Type B pancreatic cell (in vitro differentiated cells): ENCODE measurements at regions not wholly inside any gene's neighbourhood (a gene's known extent, or its start where the extent isn't known, plus 50 kb on each side); places are given as distances from the start of the nearest gene placed in this dataset.

Experiments
- DNase-seq: peaks from one replicate; pipeline ENCODE4 v3.0.0; 2021; ENCODE audit warnings: mixed read lengths; ENCODE audit not compliant: unreplicated experiment; ENCODE audit errors: extremely low spot score
- H3K27ac Mint-ChIP-seq: 2 replicates; pipeline ENCODE4 v1.8.0; 2021; ENCODE audit warnings: mild to moderate bottlenecking, mixed read lengths
- H3K27me3 Mint-ChIP-seq: 2 replicates; pipeline ENCODE4 v1.8.0; 2021; ENCODE audit warnings: mixed read lengths
- H3K36me3 Mint-ChIP-seq: 2 replicates; pipeline ENCODE4 v1.8.0; 2021; ENCODE audit warnings: mixed read lengths
- H3K4me1 Mint-ChIP-seq: one replicate; pipeline ENCODE4 v1.8.0; 2021; ENCODE audit warnings: mixed read lengths; ENCODE audit not compliant: unreplicated experiment
- H3K4me3 Mint-ChIP-seq: 2 replicates; pipeline ENCODE4 v1.8.0; 2021; ENCODE audit warnings: mild to moderate bottlenecking, mixed read lengths
- H3K9me3 Mint-ChIP-seq: 2 replicates; pipeline ENCODE4 v1.8.0; 2021; ENCODE audit warnings: mixed read lengths
- TF ChIP-seq, protein P1 (sequence below): fragments of 200-600 bp; sonication (generic); conservative IDR thresholded peaks from 2 replicates; pipeline ENCODE4 v1.5.0; 2021; ENCODE audit warnings: antibody characterized with exemption, mild to moderate bottlenecking

DNA sequence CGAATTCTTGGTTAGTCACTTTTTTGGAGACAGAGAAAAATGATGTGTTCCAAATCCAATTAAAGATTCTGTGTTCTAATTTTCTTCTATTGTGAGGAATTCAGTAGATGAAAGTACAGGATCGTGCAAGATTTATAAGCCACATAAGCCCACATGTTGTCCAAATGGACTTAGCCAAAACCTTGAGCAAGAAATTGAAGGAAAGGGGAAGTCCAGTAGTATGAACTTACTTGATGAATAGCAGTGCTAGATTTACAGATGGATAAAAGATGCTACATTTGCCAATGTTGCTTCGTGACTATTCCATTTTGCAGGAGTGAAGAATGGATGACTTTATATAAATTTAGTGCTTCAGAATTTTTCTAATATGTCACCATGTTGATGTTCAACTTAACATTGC lies 120.0 kb upstream of the ATP11B start:
- TF ChIP-seq, protein P1, sequence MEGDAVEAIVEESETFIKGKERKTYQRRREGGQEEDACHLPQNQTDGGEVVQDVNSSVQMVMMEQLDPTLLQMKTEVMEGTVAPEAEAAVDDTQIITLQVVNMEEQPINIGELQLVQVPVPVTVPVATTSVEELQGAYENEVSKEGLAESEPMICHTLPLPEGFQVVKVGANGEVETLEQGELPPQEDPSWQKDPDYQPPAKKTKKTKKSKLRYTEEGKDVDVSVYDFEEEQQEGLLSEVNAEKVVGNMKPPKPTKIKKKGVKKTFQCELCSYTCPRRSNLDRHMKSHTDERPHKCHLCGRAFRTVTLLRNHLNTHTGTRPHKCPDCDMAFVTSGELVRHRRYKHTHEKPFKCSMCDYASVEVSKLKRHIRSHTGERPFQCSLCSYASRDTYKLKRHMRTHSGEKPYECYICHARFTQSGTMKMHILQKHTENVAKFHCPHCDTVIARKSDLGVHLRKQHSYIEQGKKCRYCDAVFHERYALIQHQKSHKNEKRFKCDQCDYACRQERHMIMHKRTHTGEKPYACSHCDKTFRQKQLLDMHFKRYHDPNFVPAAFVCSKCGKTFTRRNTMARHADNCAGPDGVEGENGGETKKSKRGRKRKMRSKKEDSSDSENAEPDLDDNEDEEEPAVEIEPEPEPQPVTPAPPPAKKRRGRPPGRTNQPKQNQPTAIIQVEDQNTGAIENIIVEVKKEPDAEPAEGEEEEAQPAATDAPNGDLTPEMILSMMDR, result no peak
- no peaks in the 10 kb centered on the region for H3K9me3 Mint-ChIP-seq
- peaks cover 9% of the 10 kb centered on the region for H3K27me3 Mint-ChIP-seq
- no peaks in the 10 kb centered on the region for H3K4me1 Mint-ChIP-seq
- no peaks in the 10 kb centered on the region for H3K36me3 Mint-ChIP-seq
- H3K27ac Mint-ChIP-seq, result no peak overlapping the region
- H3K4me3 Mint-ChIP-seq, result no peak overlapping the region
- DNase-seq, result no peak

DNA sequence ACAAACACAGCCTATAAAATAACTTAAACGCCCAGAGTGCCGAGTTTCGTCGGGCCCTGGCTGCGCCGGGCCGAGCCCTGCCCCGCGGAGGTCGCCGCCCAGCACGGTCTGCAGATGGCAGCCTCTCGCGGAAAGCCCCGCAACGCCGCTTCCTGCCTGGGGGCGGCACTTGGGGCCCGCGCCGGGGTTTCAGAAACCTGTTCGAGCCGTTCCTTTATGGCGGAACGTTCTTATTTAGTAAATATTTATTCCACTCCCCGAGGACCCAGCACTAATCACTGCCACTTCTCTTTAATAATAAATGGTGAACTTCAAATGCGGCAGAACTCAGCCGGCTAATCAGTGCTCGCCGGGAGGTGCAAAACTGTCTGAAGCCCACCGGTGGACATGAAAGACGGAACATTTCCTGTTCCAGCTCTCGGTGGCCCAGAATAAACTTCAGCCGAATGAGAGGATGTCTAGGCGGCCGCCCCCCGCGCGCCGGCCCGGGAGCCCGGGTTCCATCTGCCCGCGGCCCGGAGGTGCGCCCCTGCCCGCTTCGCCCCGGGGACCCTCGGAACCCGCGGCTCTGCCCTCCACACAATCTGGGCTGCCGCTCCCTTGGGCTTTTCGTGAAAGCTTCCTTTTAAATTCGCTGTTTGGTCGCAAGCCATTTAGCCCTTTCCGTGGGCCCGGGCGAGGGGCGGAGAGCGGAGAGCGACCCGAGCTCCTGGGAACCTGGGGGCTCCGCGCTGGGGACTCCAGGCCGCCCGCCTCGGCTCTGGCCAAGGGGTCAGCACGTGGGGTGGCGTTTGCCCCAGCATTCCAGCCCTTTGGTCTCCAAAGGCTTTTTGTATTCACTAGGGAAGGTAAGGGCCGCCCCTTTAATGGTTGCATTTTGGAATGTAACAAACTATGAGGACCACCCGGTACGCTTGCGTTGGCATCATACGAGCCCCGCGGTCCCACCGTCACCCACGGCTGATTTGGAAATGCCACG lies 110.8 kb upstream of the ATP11B start:
- TF ChIP-seq, protein P1, result peak; percentile 67
- H3K27ac Mint-ChIP-seq, result peak overlapping the region; percentile 83
- H3K4me1 Mint-ChIP-seq, result peaks cover 11% of the 10 kb centered on the region
- DNase-seq, result peak; percentile 84
- H3K27me3 Mint-ChIP-seq, result peaks cover 17% of the 10 kb centered on the region
- H3K4me3 Mint-ChIP-seq, result peak overlapping the region; percentile 83
- no peaks in the 10 kb centered on the region for H3K36me3 Mint-ChIP-seq
- H3K9me3 Mint-ChIP-seq, result no peaks in the 10 kb centered on the region

DNA sequence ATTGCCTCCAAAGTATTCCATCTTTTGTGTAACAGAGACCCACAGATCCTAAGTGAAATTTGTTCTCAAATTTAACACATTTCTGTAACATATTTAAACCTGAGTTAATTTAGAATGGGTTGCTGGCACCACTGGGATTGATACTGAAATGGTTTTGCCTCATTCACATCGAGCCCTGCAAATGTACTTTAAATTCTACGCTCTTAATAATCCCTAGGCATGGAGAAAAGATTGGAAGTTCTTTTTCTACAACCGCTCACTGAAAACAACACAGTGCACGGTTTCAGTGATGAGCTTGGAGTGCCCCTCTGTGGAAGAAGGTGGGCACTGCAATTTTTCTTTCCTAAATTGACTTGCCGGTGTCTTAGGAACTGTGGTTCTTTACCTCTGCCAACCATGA lies 109.9 kb upstream of the ATP11B start:
- TF ChIP-seq, protein P1, result peak; percentile 95
- Mint-ChIP-seq H3K4me1 (peaks cover 11% of the 10 kb centered on the region), H3K27ac (peak overlapping the region; percentile 77), H3K36me3 (no peaks in the 10 kb centered on the region), H3K9me3 (no peaks in the 10 kb centered on the region), H3K27me3 (peaks cover 17% of the 10 kb centered on the region), H3K4me3 (peak overlapping the region; percentile 83)
- peak; percentile 76 for DNase-seq

DNA sequence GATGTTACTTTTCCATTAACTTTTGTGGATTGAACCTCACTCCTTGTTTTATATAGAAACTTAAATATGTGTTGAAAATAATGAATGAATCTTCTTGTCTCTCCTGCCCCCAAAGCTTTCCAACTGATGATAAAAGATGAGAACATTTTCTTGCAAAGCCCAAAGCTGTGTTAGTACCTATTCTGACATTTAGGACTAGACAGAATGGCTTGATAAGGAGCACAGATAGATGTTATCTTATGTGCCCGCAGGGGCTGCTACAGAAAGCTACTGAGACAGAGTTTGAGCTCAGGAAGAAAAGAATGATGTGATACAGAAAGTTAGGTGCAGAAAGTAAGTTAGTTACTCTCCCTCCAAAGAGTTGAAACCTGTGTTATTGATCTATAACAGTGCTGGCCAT lies 109.4 kb upstream of the ATP11B start:
- peak overlapping the region; percentile 83 for H3K4me3 Mint-ChIP-seq
- peaks cover 17% of the 10 kb centered on the region for H3K27me3 Mint-ChIP-seq
- DNase-seq, result no peak
- H3K9me3 Mint-ChIP-seq, result no peaks in the 10 kb centered on the region
- TF ChIP-seq, protein P1, result no peak
- peaks cover 11% of the 10 kb centered on the region for H3K4me1 Mint-ChIP-seq
- H3K27ac Mint-ChIP-seq, result peak overlapping the region; percentile 77
- H3K36me3 Mint-ChIP-seq, result no peaks in the 10 kb centered on the region

DNA sequence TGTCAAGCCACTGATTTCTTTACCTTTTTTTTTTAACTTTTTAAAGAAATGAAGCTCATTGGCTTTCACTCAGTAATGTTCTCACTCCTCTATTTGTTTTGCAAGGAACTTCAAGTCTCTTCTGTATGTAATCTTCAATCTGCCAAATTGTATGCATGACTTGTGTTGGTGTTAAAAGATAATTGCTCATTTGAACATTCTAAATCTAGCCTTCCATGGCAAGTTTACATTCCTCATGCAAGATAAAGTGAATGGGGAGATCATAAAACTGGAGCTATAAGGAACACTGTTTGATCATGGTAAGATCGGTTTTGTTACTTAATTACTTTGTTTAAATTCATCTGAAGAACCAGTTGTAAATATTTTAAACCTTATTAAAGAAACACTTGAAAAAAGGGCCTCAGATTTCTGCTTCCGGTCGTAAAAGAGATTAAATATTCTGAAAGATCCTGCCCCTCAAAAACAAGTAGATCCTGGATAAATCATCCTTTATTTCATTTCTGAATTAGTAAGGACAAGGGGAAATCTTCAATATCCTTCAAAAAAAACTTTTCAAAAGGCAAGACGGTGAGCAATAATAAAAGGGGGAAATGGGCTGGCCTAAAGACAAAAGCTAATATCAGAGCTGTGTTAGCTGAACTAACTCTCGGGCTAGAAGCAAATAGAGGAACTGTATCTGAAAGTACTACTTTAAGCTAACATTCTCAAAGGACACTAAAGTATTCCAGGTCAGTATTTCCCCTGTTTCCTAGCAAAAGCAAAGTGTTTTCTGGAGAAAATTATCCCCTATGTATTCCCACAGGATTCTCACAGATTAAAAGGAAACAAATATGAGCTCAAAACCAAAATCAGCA lies 107.0 kb upstream of the ATP11B start:
- peaks cover 14% of the 10 kb centered on the region for H3K27me3 Mint-ChIP-seq
- H3K4me3 Mint-ChIP-seq, result no peak overlapping the region
- no peaks in the 10 kb centered on the region for H3K36me3 Mint-ChIP-seq

More for the DNA sequence above, 107.0 kb upstream of the ATP11B start:
- DNase-seq, result no peak
- H3K27ac Mint-ChIP-seq, result no peak overlapping the region
- no peaks in the 10 kb centered on the region for H3K9me3 Mint-ChIP-seq
- TF ChIP-seq, protein P1, result no peak
- peaks cover 11% of the 10 kb centered on the region for H3K4me1 Mint-ChIP-seq
